ENCODE measurements at regions not wholly inside any gene's neighbourhood (a gene's known extent, or its start where the extent isn't known, plus 50 kb on each side); places are given as distances from the start of the nearest gene placed in this dataset.

DNA sequence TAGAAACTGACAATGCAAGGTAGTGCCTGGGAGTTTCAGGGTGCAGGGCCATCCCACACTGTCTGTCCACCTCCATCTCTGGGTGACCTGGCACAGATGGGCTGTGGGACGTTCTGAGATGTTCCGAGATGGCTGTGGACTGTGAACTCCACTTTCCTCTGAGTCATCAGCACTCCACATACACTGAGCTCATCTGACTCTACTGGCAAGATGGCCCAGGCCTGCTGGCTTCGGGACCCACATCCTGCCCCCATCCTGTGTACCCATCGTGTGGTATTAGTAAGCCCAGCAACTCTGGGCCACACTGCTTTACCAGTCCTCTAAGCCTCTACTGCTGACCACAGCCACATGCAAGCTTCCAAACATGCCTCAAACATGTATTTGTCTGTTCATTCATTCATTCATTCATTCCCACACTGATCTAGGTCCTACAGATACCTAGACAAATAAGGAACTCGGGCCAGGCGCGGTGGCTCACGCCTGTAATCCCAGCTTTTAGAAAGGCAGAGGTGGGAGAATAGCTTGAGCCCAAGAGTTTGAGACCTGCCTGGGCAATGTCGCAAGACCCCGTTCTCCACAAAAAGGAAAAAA is 124.8 kb upstream of the CXCR4 start:
- TF ChIP-seq, protein P1, sequence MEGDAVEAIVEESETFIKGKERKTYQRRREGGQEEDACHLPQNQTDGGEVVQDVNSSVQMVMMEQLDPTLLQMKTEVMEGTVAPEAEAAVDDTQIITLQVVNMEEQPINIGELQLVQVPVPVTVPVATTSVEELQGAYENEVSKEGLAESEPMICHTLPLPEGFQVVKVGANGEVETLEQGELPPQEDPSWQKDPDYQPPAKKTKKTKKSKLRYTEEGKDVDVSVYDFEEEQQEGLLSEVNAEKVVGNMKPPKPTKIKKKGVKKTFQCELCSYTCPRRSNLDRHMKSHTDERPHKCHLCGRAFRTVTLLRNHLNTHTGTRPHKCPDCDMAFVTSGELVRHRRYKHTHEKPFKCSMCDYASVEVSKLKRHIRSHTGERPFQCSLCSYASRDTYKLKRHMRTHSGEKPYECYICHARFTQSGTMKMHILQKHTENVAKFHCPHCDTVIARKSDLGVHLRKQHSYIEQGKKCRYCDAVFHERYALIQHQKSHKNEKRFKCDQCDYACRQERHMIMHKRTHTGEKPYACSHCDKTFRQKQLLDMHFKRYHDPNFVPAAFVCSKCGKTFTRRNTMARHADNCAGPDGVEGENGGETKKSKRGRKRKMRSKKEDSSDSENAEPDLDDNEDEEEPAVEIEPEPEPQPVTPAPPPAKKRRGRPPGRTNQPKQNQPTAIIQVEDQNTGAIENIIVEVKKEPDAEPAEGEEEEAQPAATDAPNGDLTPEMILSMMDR (IDR thresholded peaks at IDR 0.05) = no peak
- no peak for TF ChIP-seq POLR2A (IDR thresholded peaks at IDR 0.05)

Measured in right lobe of liver (tissue), 4 donors.